ENCODE measurements at regions not wholly inside any gene's neighbourhood (a gene's known extent, or its start where the extent isn't known, plus 50 kb on each side); places are given as distances from the start of the nearest gene placed in this dataset.
"Not testable (repeated sequence)": the region's sequence is repeated elsewhere in the genome, so short reads cannot be mapped to it uniquely, and the experiment has no call there.

DNA sequence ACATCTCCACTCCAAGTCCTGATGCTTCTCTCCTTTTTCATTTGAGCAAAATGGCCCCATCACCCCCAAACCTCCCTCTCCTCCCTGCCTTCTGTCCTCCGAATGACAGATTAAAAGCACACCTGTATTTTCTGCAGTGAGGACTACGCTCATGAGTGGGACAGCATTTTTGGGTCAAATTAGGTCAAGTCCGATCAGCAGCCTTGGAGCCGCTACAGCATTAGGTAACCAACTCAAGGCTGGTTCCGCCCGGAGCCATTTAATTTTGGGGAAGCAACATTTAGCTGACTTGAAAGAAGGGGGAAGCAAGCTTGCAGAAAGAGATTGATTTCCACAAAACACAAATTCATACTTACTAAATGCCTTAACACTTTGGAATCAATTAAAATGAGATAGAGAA, 324.1 kb upstream of the CDH5 start:
- no peak for DNase-seq

DNA sequence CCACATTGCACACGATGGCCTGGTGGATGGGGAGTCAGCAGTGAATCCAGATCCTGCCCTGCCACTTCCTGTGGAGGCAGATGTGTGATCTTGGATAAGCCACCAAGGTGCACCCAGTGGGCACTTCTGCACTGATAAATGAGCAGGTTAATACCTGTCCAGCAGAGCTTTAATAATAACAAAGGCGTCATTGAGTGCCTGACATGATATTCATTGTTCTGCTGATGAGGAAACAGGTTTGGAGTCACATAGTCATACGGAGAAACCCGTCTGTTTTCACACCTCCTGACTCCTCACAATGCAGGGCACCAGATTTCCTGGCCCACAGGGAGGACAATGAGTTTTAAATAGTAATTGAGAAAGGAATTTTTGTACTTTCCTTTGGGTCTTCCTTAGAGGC, 324.6 kb upstream of the CDH5 start:
- no peak for DNase-seq

DNA sequence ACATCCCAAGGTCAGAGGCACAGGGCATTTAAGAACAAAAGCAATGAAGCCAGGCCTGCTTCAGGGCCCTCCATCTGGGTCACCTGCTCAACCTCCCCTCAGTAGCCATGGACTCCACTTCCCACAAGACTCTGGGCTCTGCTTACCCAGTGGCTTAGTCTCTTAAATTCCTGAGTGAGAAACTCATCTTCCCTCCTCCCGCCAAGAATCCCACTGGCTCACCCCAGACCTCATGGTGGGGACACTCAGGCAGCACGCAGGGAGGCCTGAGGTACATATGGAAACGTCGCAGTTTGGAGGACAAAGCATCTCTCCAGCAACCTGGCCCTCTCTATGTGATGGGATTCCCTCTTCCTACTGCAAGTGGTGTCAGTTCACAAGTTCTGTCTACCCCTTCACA, 326.7 kb upstream of the CDH5 start:
- DNase-seq, result peak; percentile 51

DNA sequence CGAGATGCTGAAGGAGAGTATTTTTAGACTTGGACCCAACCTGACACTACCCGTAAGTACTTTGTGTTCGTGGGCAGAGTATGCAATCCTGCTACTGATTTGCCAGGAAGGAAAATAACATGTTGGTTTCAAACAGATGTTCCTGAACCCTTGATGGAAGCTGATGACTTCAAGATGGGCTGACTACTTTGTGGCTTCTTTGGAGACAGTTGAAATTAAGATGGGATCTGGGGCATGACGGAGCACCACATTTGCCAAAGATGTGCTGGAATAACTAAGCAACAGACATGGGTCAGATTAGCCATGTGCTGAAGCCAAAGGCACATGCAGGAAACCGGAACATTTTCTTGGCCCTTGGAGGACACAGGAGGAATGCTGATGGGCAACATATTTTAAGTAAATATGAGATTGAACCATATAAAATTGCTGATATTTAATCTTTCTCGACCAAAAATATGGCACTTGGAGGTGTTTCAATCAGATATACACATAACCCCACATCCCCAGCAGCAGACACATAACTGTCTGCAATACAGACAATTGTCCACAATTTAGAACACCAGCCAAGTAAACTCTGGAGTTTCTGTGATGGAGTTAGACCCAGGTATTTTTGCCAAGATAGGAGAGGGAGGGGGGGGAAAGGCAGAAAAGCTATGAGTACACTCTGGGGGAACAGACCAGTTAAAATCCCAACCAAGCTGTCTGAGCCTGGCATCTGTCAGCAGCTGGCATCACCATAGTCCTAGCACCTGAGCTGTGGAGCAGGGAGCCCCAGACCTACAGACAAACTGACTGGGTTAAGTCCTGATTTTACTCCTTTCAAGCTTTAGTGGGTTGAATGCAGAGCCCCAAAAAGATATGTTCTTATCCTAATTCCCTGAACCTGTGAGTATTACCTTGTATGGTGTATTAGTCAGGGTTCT, 329.4 kb upstream of the CDH5 start:
- DNase-seq, result peak; percentile 99

DNA sequence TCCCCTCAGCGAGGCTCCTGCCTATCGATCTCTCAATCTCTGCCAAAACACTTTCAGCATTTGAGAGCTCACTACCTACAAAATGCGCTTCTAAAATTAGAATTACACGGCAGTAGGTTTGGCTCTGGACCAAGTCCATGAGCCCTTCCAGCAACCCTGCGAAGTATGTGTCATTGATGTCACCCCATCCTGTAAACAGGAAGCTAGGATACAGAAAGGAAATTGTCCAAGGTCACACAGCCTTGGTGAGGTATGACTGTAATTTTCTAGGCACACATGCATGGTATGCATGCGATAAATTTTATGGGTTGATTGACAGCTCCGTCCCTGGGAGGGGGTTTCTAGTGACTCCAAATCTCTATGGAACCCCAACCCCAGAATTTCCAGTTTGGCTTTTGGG, 330.3 kb upstream of the CDH5 start:
- DNase-seq, result peak; percentile 89

DNA sequence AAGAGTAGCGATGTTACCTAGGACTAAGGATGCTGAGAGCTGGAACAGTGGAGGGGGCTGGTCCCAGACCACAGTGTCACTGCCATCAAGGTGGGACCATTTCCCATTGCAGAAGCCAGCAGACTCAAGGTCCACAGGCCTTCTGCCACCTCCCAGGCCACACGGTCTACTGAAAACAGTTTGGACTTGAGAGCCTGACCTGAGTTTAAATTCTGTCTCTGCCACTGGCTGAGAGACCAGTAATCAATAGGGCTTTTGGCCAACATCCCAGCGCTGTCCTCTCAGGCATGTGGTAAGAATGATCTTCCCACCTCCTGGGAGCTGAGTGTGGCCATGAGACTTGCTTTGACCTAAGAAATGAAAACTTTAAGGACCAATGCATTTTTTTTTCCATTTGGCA, 331.4 kb upstream of the CDH5 start:
- no peak for DNase-seq

DNA sequence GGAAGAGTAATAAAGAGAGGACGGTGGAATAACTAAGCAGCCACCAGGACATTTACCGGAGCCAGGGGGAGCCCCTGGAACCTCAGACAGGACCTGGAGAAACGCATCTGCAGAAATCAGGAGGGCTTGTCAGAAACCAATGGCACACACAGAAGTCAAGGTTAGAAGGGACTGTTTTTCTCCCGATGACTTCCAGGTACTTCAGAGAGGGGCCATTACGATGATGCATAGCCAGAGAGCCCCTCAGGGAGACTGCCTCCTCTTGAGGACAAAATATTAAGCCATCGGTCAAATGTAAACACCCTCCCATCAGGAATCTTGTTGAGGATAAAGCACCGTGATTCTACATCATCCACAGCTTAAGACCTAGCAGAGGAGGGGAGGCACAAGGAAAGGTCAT, 333.6 kb upstream of the CDH5 start:
- DNase-seq, result no peak

DNA sequence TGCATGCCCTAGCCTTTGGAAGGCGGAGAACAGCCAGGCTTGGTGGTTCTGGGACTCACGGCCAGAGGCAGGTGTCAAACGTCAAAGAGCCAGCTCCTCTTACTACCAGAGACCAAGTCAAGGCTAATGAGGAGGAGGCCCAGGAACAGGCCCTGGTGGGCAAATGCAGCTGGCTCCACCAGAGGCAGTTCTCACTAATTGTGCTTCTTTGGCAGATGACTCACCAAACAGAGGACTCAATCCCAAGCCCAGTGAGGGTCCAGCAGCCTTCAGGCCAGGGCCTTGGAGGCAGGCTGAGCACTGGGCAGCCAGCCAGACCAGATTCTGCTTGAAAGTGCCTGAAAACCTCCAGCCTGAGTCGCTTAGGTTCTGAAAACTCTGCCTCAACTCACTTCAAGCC, 336.5 kb upstream of the CDH5 start:
- DNase-seq, result peak; percentile 73

DNA sequence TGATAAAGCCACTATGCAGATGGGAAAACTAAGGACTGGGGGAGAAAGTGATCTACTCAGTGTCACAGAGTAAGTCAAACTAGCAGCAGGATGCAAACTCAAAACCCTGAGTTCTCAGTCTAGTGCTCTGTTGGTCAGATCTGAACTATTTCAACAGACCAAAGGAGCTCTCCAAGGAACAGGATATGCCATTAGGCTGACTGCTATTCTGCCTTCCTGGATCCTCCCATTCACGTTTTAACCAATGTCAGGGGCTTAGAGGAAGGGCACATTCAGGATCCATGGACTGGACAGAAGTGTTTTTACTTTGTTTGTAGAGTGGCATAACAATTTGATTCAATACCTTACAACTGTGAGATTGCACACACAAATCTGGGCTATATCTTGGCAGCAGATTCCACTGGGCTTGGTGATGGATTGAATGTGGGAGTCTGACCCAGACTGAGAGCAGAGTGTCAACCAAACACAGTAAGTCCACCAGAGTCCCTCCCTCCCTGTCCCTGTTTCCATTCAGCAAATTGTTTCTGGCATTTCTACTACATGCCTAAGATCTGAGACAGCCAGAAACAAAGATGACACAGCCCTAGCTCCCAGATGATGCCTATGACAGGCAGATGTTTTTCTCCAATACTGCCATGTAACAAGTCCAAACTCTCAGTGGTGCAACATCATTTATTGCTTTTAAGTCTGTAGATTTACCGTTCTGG, 337.8 kb upstream of the CDH5 start:
- peak; percentile 95 for DNase-seq

DNA sequence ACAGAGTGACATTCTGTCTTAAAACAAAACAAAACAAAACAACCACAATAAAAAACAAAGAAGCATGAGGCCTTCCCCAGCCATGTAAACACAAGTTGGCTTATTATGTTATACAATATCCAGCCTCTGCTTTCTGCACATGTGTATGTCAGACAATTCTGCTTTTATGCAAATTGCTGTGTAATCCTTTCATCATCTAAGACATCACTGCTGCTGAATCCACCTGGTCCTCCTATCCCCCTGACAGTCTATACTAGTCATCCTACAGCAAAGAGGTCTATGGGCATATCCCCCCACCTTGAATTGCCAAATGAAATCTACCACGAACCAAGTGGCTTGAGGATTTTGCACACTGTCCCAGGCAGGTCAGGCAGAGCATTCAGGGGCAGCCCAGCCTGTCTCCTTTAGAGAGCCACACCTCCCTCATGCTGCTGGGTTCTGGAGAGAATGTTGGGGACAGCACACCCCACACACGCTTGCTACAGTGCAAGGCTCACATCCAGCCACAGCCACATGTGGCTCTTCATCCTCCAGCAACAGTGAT, 339.6 kb upstream of the CDH5 start:
- no peak for DNase-seq

DNA sequence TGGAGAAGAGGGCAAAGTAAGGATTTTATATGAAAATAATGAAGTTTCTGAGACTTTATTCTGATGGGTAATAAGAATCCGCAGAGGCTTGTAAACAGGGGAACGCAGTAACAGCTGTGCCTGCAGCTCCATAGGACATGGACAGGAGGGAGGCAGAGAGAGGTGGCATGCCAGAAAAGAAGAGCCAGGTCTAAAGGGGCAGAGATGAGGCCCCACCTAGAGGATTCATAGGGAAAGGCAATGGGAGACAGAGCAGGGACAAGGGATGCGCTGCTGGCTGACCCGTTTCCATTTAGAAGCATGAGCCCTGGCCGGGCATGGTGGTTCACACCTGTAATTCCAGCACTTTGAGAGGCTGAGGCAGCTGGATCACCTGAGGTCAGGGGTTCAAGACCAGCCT, 340.3 kb upstream of the CDH5 start:
- peak; percentile 44 for DNase-seq

DNA sequence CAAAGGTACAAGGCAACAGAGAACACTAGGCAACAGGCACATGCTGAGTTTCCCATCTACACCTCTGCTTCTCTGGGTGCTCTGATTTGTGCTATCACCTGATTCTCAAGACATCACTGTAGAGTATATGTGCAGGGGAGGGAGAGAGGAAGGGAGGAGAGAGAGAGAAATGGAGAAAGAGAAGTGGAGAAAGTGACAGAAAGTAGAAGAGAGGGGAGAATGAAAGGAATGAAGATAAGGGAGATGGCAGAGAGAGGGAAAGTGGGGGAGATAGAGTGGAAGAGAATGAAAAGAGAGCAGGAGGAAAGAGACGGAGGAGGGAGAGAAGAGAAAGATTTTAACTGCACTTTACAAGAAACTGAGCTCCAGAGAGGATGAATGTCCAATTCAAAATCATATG, 340.7 kb upstream of the CDH5 start:
- DNase-seq, result no peak

DNA sequence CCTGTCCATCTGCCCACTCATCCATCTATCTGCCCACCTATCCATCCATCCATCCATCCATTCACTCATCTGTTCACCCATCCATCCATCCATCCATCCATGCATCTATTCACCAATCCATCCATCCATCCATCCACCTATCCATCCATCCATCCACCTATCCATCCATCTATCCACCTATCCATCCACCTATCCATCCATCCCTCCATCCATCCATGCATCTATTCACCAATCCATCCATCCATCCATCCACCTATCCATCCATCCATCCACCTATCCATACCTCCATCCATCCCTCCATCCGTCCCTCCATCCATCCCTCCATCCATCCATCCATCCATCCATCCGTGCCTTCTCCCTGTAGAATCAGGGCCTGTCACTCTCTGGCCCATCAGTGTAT, 341.9 kb upstream of the CDH5 start:
- DNase-seq, result not testable (repeated sequence)

DNA sequence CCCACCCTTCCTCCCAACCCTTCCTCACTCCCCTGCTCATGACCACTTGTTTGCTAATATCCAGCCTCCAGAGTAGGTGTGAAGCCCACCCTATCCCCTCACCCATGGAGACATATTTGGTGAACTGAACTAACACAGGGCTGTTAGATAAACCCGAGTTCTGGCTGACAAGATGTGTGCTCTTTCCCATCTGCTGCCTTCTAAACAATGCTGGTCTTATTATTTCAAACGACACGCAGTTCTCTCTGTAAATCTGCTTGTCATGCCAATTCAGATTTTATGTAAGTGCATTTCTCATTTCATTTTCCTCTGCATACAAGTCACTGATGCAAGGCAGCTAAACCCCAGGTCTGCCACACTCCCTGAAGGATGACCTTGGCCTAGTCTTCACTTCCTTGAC, 343.0 kb upstream of the CDH5 start:
- no peak for DNase-seq

DNA sequence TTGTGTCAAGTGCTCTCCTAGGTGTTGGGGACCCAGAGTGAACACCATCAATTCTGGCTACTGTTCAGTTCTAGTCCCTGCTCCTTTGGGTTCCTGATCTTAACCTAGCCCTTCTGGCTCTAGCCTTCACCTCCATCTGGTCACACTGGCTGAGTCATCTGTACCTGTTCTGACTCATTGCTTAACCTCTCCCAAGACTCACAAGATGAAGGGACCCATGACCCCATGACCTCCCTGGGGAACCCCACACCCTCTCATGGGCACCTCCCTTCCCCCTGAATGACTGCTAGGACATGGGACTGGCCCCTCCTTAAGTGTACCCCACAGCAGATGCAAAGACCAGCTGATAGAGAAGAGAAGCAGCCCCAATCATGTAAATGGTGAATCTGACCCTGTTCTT, 345.8 kb upstream of the CDH5 start:
- peak; percentile 75 for DNase-seq

DNA sequence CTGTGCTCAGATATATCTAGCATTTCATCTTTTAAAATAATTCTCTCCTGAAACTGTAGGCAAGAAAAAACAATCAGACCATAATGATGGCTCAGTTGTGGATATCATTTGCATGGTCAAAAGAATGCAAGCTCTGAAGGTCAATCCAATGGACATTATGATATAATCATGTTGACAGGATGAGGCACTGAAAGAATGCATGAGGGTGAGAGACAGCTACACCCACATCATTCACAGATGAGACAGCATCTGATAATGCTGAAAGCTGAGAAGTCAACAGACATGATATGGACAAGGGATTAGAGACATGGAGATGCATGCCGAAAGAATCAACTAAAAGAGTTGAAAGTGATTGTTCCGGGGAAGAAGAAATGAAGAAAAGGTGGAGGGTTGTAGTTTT, 346.4 kb upstream of the CDH5 start:
- DNase-seq, result peak; percentile 69

DNA sequence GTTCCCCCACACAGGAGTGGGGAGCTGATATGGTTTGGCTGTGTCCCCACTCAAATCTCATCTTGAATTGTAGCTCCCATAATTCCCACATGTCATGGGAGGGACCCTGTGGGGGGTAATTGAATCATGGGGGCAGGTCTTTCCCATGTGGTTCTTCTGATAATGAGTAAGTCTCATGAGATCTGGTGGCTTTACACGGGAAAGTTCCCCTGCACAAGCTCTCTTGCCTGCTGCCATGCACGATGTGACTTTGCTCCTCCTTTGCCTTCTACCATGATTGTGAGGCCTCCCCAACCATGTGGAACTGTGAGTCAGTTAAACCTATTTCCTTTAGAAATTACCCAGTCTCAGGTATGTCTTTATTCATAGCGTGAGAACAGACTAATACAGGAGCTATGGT, 347.0 kb upstream of the CDH5 start:
- DNase-seq, result not testable (repeated sequence)

DNA sequence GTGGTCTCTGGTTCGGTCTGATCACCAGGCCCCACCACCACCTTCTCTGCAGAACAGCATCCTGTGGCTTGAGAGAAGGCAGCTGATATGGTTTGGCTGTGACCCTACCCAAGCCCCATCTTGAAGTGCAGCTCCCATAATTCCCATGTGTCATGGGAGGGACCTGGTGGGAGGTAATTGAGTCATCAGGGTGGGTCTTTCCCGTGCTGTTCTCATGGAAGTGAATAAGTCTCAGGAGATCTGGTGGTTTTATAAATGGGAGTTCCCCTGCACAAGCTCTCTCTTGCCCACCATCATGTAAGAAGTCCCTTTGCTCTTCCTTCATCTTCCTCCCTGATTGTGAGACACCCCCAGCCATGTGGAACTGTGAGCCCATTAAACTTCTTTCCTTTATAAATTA, 352.3 kb upstream of the CDH5 start:
- DNase-seq, result no peak

DNA sequence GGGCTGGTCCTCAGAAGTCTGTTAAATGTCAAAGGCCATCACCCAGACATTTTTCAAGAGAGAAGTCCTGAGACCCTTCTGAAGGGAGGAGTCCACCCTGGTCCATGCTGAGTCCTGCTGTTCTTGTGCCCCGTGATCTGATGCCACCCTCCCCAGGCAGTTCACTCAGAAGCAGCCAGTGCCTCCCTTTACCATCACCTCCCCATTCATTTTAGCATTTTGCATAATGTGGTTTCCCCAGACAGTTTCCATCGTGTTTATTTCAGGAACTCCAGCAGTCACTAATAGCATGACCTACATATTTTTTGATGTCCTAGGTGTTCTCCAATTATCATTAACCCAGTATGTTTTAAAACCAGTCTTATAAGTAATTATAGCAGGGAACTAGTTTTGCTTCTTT, 353.0 kb upstream of the CDH5 start:
- DNase-seq, result no peak

DNA sequence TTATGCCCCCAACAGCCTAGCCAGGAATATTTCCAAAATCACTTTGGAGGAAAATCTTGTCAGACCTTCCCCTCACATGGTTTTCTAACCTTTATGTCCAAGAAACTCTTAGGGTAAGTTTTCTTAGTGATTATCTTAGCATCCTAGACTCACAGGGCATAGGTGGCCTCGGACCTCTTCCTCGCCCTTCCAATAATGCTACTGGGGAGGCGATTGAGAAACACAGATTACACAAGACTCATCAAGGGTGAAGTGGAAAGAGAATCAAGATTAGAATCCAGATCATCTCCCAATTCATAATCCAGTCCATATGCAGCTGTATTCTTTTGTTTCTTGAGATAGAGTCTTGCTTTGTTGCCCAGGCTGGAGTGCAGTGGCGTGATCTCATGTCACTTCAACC, 358.4 kb upstream of the CDH5 start:
- no peak for DNase-seq

DNA sequence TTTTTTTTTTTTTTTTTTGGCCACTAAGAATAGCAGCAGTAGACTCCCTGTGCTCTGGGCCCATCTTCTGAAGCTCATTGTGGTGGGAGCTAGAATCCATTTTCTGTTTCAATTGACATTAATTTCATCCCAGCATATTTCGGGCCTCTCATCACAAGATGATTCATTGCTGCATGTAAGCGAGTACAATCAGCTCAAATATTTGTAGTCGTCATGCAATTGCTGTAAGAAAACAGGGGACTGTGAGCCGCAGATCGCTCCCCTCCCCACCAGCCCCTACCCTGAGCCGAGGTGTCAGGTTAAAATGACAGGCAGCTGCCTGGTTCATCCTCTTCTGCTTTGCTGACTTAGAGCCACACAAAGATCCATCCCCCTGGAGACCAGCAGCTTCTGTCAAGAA, 358.8 kb upstream of the CDH5 start:
- DNase-seq, result peak; percentile 98

DNA sequence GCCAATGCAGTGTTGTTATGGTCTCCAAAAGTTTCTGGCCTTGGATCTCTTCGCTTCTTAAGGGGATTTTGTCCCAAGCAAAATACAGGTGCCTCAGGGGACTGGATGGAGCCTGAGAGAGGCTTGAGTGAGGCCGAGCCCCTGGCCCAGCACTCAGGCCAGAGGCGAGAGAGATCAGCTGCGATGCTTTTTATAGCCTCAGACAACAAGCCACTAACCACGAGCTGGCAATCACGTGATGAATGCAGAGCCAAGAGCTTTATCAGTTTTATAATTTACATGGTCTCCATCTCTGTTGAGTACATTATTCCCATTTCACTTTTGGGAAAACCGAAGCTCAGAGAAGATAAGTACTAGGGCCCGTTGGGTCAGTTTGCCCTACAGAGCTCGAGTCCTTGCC, 360.0 kb upstream of the CDH5 start:
- no peak for DNase-seq

DNA sequence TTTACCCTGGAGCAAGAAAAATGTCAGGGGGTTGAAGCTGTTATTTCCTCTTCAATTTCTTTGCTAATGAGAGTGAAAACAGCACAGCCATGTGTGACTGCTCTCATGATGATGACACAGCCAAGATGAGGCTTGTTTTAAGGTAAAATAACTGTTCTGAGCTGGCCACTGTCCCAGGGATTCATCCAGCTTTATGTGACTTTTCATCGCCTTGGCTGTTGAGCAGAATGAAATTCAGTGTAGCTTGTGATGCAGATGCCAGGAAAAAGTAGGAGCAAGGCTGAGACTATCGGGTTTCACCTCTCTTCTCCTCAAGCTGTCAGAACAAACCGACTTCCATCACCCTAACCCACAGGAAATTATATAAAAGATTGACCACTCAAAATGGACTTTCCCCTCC, 361.8 kb upstream of the CDH5 start:
- peak; percentile 85 for DNase-seq

DNA sequence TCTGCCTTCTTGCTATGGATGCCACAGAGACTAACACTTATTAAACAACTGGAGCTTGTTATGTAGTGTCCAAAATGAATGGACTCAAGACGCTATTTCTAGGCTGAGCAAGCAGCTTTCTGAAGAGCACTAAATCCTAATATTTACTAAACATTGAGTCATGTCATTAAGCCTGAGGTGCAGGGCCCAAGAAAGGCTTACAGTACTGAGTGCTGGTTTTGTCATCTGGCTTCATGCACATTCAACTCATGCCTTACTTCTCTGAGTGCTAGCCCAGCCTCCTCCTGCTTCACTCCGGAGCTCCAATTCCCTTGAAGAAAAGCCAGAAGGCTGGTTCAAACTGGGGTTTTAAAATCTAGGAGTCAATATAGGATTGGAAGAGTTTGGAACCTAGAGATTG, 363.3 kb upstream of the CDH5 start:
- peak; percentile 51 for DNase-seq

Measured in fibroblast of skin of right biceps (primary cell).